Cerebellar cortex (tissue), 1 donor: ENCODE measurements at regions not wholly inside any gene's neighbourhood (a gene's known extent, or its start where the extent isn't known, plus 50 kb on each side); places are given as distances from the start of the nearest gene placed in this dataset.

ENCODE experiments used
- DNase-seq: peaks from one replicate; pipeline ENCODE4 v3.0.0-alpha.2; 2015; ENCODE audit warnings: low spot score

- DNase-seq: peak; percentile 79
Measured at GRCh38 chr1:199161766-199162303, 523.0 kb downstream of the PTPRC start.

- no peak for DNase-seq
Measured at GRCh38 chr1:199163267-199163666, 524.4 kb downstream of the PTPRC start.

- no peak for DNase-seq
Measured at GRCh38 chr1:199163670-199164069, 524.8 kb downstream of the PTPRC start.

GRCh38 chr1:199167460-199167859, 528.6 kb downstream of the PTPRC start:
- no peak for DNase-seq

GRCh38 chr1:199168888-199169585, 530.2 kb downstream of the PTPRC start:
- no peak for DNase-seq

- no peak for DNase-seq
Measured at GRCh38 chr1:199170711-199171110, 531.9 kb downstream of the PTPRC start.

- DNase-seq: no peak
Measured at GRCh38 chr1:199172171-199173124, 533.6 kb downstream of the PTPRC start.

GRCh38 chr1:199173356-199173755, 534.5 kb downstream of the PTPRC start:
- DNase-seq: no peak

GRCh38 chr1:199174336-199174735, 535.5 kb downstream of the PTPRC start:
- no peak for DNase-seq

- DNase-seq: no peak
Measured at GRCh38 chr1:199176713-199177112, 537.9 kb downstream of the PTPRC start.

GRCh38 chr1:199177241-199177640, 538.4 kb downstream of the PTPRC start:
- DNase-seq: no peak

GRCh38 chr1:199178646-199179045, 539.8 kb downstream of the PTPRC start:
- DNase-seq: no peak

- no peak for DNase-seq
Measured at GRCh38 chr1:199182186-199182843, 543.5 kb downstream of the PTPRC start.

- no peak for DNase-seq
Measured at GRCh38 chr1:199184180-199184579, 545.3 kb downstream of the PTPRC start.

GRCh38 chr1:199194862-199195261, 556.0 kb downstream of the PTPRC start:
- DNase-seq: no peak

- DNase-seq: no peak
Measured at GRCh38 chr1:199197695-199198094, 558.9 kb downstream of the PTPRC start.

- DNase-seq: no peak
Measured at GRCh38 chr1:199202331-199202730, 563.5 kb downstream of the PTPRC start.

GRCh38 chr1:199204231-199204630, 565.4 kb downstream of the PTPRC start:
- DNase-seq: no peak

- no peak for DNase-seq
Measured at GRCh38 chr1:199205740-199206441, 567.1 kb downstream of the PTPRC start.

- DNase-seq: no peak
Measured at GRCh38 chr1:199208847-199209246, 570.0 kb downstream of the PTPRC start.

- DNase-seq: peak; percentile 37
Measured at GRCh38 chr1:199218065-199218464, 579.2 kb downstream of the PTPRC start.

- no peak for DNase-seq
Measured at GRCh38 chr1:199218533-199218932, 579.7 kb downstream of the PTPRC start.
